ENCODE measurements at regions not wholly inside any gene's neighbourhood (a gene's known extent, or its start where the extent isn't known, plus 50 kb on each side); places are given as distances from the start of the nearest gene placed in this dataset.
"Not testable (repeated sequence)": the region's sequence is repeated elsewhere in the genome, so short reads cannot be mapped to it uniquely, and the experiment has no call there.

DNA sequence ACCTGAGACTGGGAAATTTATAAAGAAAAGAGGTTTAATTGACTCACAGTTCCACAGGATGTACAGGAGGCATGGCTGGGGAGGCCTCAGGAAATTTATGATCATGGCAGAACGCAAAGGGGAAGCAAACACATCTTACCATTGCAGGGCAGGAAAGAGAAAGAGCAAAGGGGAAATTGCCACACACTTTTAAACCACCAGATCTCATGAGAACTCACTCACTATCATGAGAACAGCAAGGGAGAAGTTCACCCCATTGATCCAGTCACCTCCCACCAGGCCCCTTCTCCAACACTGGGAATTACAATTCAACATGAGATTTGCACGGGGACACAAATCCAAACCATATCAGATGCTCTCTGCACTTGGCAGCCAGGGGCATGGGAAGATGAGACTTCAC, 592.8 kb downstream of the MATN1 start:
- DNase-seq = not testable (repeated sequence)

DNA sequence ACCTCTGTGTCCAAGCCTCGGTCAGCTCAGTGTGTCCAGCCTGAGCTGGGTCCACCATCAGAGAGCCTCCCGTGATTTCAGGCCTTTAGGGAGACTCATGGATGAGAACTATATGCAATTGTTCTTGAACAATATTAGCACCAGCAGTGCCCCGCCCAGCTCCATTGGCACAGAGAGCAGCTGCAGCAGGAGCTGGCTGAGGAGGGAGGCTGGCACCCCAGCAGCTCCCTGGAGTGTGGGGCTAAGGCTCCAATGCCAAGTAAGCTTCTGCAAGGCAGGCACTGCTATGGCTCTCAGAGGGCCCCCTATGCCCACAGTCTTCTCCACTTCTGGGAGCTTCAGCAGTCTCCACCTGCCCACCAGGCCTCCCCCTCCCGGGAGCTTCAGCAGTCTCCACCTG, 593.3 kb downstream of the MATN1 start:
- DNase-seq = no peak

DNA sequence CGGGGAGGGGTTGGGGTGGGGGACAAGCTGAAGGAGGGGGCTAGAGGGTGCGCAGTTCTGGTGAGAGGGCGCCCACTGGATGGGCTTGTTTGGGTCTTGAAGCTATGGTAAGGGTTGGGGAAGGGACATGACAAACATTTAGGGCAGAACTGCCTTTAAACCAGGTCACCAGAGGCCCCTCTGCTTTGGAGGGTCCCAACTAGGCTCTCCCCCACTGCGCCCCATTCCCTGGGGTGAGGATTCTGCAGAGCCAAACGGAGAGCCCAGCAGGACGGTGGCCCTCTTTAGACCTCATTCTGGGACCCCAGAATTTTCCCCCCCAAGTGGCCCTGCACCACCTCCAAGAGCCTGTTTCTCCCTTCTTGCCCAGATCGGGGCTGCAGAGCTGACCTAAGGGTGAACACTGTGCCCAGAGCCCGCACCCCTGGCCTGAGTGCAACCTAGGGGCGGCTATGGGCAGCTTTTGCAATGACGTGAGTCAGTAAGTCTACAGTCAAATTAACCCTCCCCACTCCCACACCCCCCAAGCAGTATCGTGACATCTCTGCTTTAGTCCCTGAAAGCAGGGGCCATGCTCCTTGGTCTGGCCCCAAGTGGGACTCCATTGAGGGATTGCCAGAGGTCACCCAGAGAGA, 593.8 kb downstream of the MATN1 start:
- DNase-seq = no peak

DNA sequence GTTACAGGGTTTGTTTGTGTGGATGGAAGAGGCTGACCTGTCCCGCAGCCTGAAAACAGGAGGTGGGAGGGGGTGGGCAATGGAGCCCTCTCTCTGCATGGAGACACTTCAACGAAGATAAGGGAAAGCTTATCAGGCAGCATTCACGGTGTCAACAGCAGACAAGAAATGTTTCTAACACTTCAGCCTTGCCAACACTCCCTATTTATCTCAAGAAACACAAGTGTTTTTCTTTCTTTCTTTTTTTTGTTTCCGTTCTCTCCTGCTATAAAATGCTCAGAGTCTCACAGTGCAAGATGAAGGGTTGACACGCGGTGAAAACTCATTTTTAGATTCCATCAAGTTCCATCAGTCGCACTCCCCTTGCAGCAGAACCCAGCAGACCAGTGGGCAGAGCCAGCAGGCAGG, 594.4 kb downstream of the MATN1 start:
- no peak for DNase-seq

DNA sequence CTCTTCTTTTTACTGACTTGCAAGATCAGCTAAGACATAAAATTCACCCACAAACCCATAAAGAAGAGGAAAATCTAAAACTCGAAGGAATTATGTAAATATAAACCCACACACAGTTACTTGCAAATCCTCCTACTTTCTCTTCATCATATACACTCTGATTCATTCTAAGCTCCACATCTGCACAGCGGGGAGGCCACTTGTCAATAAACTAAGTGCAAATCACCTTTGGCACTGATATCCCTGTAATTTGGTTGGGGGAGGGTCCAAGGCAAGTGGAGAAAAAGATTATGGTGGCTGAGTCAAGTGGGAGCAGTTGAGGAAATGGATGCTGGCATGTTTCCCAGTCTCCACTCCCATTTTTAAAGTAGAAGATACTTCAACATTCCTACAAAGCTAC, 596.5 kb downstream of the MATN1 start:
- DNase-seq = no peak

DNA sequence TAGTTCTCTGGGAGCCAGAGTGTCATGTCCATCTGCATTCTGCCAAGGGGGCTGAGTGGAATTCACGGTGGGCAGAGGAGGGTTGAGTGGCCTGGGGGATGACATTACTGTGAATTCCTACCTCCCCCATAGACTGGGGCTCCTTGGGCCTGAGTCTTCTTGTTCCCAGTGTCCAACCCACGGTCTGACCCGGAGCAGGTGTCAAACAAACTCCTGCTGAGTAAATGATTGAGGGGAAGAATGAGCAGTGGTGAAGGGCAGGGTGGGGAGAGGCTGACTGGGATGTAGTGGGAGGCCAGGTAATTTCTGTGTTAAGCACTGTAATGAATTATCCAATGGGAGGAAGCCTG, 597.6 kb downstream of the MATN1 start:
- DNase-seq = no peak

DNA sequence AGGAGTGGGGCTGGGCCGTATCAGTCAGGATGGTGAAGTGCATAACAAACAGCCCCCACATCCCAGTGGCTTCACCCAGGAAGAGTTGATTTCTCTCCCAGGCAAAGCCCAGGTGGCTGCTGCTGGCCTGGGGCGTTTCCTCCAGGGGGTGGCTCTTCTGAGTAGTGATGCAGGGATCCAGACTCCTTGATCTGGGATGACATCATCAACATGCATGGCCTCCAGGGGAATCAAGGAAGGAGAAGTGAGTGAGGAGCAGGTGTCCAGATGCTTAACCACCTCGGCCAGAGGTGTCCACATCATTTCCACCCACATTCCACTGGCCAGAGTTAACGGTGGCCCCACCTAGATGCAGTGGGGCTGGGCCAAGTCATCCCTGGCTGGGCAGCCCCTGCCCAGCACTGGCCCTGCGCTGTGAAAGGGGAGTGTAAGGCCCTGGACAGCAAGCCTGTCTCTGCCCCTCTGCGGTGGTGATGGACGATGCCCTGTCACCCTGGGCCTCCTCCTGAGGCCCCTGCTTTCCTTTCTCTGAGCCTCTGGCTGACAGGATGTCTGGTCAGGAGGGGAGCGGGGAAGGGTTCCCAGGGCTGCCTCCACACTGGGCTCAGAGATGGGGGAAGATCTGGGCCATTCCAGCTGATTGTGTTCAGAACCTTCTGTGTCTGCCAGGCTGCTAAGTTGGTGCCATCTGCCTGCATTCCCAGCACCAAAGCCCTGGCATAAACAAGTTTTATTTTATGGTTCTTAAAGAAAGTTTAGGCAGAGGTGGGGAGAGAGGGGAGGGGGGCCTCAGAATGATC, 598.2 kb downstream of the MATN1 start:
- DNase-seq = no peak

DNA sequence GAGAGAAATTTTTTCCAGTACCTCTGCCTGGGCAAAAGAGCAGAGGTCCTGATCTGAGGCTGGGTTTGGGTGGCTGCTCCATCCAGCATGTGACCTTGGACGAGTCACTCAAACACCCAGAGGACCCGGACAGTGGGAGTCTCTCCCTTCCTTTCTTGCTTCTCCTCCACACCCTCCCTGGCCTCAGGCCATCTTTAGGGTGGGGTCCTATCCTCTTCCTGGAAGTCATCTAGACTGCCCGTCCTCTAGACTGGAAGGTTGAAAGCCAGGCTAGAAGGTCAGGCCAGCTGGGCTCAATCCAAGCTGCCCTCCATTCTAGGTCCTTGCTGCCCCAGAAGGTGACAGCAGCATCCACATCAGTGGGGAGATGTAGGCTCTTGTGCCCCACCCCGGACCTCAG, 599.5 kb downstream of the MATN1 start:
- DNase-seq = no peak

DNA sequence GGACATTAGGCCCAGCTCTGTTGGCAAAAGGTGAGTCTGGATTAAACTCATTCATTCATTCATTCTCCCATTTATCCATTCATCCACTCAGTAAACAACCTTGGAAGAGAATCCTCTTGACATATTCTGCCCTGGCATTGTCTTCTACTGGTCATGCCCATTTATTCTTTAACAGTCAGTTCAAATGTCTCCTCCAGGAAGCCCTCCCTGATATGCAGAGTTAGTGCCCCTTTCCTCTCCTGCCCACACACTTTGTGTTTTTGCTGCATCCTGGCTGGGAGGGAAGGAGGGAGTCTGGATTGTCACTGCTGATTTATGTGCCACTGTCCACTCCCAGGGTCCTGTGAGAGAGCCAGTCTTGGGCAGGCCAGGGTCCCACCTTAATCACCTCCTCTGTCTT, 600.3 kb downstream of the MATN1 start:
- DNase-seq = no peak

DNA sequence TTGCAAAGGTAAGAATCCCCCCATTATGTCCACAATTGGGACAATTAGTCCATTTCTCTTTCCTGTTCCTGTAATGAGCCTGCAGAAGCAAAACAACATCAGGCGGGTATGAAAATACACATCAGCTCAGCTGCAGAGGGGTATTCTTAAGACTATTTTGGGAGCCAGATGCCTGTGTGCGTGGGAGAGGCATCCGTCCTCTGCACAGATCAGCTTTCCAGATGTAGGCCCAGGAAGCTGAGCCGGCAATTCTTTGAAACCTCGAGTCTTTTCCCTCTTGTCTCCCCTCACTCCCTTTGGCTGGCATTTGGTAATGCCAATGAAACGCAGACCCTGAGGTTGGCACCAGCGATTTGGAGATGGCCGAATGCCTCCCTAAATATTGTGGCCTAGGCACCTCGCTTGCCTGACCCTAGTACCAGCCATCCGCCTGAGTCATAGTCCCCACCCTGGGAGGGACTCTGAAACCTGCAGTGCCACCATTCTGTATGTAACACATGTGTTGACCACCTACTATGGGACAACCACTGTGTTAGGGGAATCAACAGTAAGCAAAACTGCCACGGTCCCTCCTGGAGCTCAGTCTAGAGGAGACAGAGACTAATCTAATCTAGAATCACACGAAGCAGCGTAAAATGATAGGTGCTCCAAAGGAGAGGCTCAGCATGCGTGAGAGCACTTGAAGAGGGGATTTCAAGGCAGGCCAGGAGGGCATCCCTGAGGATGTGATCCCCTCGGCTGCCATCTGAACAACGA, 603.0 kb downstream of the MATN1 start:
- DNase-seq = no peak

DNA sequence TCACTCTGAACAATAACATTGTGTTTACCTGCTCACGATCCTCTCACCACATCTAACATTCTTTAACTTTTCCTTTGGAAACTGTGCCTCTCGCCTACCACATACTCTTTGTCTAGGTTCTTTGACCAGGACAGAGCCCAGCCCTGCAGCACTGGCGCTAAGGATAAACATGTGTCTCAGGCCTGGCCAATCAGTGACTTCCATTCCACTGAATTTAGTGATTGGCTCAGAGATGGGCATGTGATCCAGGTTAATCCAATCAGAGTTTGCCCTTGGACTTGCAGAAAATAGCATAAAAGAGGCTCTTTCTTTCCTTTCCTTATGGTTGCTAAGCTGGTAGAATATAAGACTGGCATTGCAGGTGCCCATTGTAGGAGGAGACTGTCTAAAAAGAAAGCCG, 605.7 kb downstream of the MATN1 start:
- no peak for DNase-seq

DNA sequence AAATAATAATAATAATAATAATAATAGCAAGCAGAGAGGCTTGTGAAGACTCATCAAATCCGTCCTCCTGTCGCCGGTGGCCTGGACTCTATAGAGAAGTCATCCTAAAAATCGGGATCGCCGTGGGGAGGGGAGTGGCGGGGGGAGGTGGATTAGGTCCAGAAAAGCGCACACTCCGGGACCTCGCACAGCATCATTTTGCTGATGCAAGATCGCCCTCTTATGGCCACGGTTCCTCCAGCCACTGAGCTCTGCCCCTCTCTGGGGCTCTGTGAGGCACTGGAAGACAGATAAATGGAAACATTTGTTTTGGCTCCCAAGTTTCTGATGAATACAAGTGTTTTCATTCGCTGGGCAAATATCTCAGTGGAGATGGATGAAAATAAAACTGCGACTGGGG, 612.0 kb downstream of the MATN1 start:
- peak; percentile 3 for DNase-seq

DNA sequence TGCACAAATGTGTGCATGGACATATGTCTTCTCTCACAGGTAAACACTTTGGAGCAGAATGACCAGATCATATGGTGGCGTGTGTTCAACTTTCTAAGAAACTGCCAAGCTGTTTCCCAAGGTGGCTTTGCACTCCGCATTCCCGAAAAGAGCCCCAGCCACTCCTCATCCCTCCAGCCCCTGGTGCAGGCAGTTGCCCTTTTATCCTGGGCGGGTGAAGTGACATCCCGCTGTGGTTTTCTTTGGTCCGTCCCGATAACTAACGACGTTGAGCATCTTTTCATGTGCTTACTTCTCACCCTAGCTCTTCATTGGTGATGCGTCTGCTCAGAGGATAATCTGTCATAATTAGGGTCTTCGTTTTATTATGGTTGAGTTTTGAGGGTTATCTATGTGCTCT, 612.5 kb downstream of the MATN1 start:
- no peak for DNase-seq

DNA sequence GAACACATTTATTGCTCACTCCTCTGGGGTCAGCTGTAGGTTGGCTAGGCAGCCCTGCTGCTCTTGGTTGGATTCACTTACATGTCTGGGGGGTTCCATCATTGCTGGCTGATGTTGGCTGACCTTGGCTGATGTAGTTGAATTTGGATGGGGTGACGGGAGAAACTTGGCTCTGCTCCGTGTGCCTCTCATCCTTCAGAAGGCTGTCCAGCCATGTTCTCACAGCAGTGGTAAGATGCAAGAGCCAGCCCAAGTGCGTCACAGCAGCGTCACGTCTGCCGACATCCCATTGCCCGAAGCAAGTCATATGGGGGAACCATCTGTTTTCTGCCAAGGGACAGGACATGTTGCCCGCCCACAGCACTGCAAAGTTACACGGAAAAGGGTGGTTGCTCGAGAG, 613.5 kb downstream of the MATN1 start:
- no peak for DNase-seq

DNA sequence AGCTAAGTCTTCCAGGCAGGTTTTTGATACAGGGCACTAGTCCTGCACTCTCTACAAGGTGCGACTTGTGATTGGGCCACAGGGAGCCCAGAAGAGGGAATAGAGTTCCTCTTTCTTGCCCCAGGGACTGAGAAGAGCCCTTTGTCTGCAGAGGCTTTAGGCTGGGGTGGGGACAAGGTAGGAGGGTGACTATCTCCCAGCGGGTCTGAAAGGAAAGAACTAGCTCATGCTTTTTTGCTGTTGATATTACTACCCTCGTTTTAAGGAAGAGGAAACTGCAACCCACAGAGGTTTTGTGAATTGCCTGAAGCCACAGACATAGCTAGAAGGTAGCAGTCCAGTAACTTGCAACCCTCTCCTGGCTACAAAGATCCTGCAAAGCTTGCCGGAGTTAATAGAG, 615.2 kb downstream of the MATN1 start:
- no peak for DNase-seq

DNA sequence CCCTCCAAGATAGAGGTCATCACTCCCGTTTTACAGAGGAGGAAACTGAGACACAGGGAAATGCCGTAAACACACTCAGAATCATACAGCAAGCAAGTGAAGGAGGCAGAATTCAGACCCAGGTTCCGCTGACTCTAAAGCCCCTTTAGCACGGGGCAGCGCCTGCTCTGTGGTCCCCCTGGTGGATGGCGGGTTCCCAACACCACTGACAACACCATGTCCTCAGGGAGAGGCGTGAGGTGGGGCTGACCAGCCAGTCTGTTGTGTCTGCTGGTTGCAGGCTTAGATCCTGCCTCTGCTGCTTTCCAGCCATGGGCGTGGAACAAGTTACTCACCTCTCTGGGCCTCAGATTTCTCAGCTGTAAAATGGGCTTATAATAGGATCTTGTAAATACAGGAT, 617.3 kb downstream of the MATN1 start:
- no peak for DNase-seq

DNA sequence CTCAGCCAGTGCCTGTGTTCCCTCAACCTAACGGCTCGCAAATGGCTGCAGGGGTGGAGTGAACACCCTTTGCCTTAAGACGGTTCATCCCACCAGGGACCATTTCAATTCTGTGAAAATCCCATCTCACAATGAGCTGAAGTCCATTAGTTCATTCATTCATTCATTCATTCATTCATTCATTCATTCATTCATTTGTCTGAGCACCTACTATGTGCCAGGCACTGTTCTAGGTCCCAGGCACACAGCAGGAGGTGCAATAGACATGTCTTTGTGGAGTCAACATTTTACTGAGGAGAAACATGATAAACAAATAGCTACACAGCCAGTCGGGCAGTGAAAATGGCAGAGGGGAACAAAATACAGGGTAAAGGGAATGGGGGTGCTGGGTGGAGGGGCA, 618.8 kb downstream of the MATN1 start:
- no peak for DNase-seq

DNA sequence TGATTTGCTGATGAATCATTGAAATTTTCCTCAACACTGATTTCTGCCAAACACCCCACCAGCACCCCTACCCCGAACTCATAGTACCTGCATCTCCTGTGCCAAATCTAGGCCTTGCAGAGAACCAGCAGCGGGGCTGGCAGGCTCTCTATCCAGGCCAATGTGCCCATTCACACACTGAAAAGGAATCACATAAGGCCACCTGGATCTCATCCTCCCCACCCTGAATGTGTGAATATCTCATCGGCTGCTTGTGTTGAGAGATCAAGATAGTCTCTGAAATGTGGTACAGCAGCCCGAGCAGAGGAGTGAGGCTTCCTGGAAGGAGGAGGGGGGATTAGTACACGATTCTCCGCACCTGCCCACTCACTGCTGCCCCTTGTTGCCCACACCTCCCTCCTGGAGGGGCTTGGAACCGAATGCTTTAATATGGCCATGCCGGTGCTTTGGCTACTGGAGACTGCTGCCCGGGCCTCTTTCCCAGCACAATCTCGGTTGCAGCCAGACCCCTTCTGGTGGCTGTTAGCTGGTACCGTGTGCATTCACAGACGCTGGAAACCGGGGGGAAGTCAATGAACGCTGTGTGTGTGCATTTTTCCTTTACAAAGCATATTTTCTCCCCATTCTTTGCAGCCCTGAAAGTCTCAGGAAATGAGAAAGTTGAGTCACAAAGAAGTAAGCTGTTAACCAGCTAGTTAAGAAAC, 619.5 kb downstream of the MATN1 start:
- DNase-seq = no peak

DNA sequence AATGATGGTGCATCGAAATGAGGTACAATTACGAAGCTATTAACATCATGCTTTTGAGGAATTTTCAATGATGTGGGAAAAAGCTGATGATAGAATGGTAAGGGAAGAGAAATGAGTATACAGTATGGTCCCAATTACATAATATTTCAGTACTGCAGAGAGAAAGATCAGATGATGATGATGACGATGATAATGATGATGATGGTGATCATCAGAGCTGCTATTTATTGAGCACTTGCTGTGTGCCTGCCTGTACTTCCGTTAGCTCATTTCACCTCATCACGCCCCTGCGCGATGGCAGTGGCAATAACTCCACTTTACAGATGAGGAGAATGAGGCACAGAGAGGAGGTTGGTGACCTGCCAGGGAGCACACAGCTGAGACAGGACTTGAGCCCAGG, 620.8 kb downstream of the MATN1 start:
- no peak for DNase-seq

DNA sequence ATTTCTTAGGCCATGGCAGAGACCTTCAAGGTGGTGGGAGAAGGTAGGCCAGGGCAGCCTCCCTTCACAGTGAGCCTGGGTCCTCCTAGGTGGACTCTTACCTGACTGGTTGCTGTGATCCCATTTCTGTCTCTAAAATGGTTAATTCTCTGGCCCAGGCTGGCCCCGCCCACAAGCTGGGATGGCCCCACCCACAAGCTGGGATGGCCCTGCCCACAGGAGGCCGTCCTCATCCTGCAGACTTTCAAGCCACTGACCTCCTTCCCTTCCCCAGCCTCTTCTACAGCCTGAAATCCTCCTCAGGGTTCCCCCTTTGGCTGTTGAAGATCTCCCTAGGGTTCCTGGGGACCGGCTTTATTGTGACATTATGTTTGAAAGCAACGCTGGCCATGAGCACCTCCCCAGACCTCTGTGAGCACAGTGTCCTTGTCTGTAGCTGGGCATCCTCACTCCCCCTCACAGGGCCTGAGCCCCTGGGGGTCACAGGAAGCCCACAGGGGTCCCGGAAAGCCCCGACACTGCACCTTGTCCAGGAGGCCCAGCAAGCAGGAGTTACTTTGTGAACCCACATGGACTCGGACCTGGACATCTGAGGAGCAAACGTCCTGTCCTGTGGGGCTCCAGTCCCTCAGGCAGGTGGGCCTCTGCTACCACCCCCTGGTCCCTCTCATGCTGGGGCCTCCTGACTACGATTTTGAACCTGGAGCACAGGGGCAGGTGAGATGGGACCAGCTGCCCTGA, 621.7 kb downstream of the MATN1 start:
- no peak for DNase-seq

DNA sequence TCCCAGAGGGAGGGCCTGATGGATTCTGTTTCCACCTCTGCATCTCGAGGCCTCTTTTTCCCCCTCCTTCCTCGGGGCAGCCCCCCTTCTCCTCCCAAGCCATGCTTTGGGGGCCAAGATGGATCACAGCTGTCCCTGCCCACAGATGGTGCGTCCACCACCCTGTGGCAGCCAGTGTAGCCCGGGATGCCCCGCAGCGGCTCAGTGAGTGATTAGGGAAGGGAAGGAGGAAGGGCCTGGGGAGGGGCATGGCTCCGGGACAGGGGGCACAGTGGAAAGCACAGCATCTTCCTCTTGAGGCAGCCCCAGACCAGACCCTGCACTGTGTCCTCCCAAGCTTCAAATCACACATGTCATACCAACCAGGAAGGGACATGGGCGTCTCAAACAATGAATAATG, 622.4 kb downstream of the MATN1 start:
- DNase-seq = no peak

DNA sequence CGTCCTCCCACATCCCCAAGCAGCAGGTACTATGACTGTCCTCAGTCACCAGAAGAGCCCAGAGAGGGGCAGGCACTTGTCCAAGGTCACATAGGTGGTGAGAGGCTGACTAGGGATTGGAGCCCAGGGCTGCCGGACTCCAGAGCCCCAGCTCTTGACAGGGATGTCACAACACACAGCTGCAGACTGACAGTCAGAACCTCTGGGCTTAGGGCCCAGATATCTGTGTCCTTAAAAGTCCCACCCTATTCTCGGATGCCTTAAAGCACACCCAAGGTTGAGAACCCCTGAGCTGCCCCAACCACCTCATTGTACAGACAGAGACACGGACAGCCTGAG, 622.9 kb downstream of the MATN1 start:
- DNase-seq = no peak

Data from CD4-positive, alpha-beta T cell treated with Interleukin-12 subunit alpha and Interleukin-12 subunit beta, for 1 hour (primary cell).